A549 (cell line): ENCODE measurements at regions not wholly inside any gene's neighbourhood (a gene's known extent, or its start where the extent isn't known, plus 50 kb on each side); places are given as distances from the start of the nearest gene placed in this dataset.
A peak's percentile ranks its signal among the peaks of the same experiment; 100 is the strongest.

Experiments used
- ATAC-seq, 2 experiments: fragments of 200-7000 bp in 1 of 2; fragments of >200 bp in 1 of 2; cut with Nextera tagmentation in 1 of 2; cut with Tn5 transposase in 1 of 2; 3 replicates each; pipeline versions ENCODE4 v1.8.0 to v1.9.1; 2018 to 2020; ENCODE audit warnings: mild to moderate bottlenecking in 1 of 2, moderate library complexity in 1 of 2
- CTCF ChIA-PET: fragments of 300-600 bp; sonication (Branson Sonifier 250); formaldehyde crosslinking; extraction: SDS; loops from one replicate; lab custom pipeline; 2021; ENCODE audit warnings: antibody characterized with exemption, inconsistent platforms; lab: Yijun Ruan, JAX
- POLR2A ChIA-PET: fragments of 350-600 bp; formaldehyde crosslinking; extraction: SDS; loops from one replicate; lab custom pipeline; 2021; ENCODE audit warnings: antibody characterized with exemption, inconsistent platforms; lab: Yijun Ruan, JAX
- DNase-seq, 2 experiments: peaks; one replicate each; pipeline versions ENCODE4 v3.0.0 to v3.0.0-alpha.2; 2011 to 2016; ENCODE audit warnings: low read depth in 1 of 2, low spot score in 1 of 2
- FAIRE-seq: peaks from 2 replicates; lab custom pipeline; 2011; peaks lifted over from hg19 to GRCh38; lab: Jason Lieb, UNC
- H3K27ac ChIP-seq, 2 experiments: fragments of >200 bp; sonication (Bioruptor Twin); formaldehyde crosslinking; 3 replicates each; pipeline ENCODE4 v1.5.1; 2016 to 2017
- H3K4me1 ChIP-seq: fragments of >200 bp; sonication (Bioruptor Twin); formaldehyde crosslinking; 3 replicates; pipeline ENCODE4 v1.6.1; 2016
- H3K4me2 ChIP-seq: fragments of >200 bp; sonication (Bioruptor Twin); formaldehyde crosslinking; 3 replicates; pipeline ENCODE4 v1.6.1; 2016
- H3K4me3 ChIP-seq: fragments of >200 bp; sonication (Bioruptor Twin); formaldehyde crosslinking; 3 replicates; pipeline ENCODE4 v1.5.1; 2016
- H3K9me3 ChIP-seq: fragments of >200 bp; sonication (Bioruptor Twin); formaldehyde crosslinking; 3 replicates; pipeline ENCODE4 v1.6.1; 2016
- ATOH8 ChIP-seq: fragments of 250-450 bp; sonication (Bioruptor Pico); IDR thresholded peaks from 2 replicates; pipeline ENCODE4 v1.5.0; 2020; ENCODE audit warnings: low read depth, mild to moderate bottlenecking, moderate library complexity
- BCL3 ChIP-seq: fragments of >200 bp; sonication (Bioruptor Twin); formaldehyde crosslinking; IDR thresholded peaks from 3 replicates; pipeline ENCODE4 v1.6.1; 2016
- BHLHE40 ChIP-seq: IDR thresholded peaks from 2 replicates; pipeline ENCODE4 v1.6.1; 2012; ENCODE audit warnings: low read depth, low read length, inconsistent platforms
- CBX8 ChIP-seq: fragments of 200-600 bp; sonication (generic); IDR thresholded peaks from 2 replicates; pipeline ENCODE4 v1.6.1; 2016
- CEBPB ChIP-seq, 2 experiments: fragments of >200 bp in 1 of 2; sonication (Bioruptor Twin) in 1 of 2; formaldehyde crosslinking in 1 of 2; IDR thresholded peaks; 2 replicates each; pipeline ENCODE4 v1.6.1; 2012 to 2016
- CHD2 ChIP-seq: fragments of 150-350 bp; IDR thresholded peaks from 2 replicates; pipeline ENCODE4 v1.6.1; 2014; ENCODE audit warnings: low read length; ENCODE audit not compliant: partially characterized antibody
- CHD4 ChIP-seq: fragments of 200-600 bp; sonication (generic); IDR thresholded peaks from 2 replicates; pipeline ENCODE4 v1.6.1; 2016; ENCODE audit warnings: antibody characterized with exemption, mild to moderate bottlenecking, borderline replicate concordance
- EHMT2 ChIP-seq: fragments of 200-600 bp; sonication (generic); IDR thresholded peaks from 2 replicates; pipeline ENCODE4 v1.6.1; 2016; ENCODE audit warnings: antibody characterized with exemption, low read depth, mild to moderate bottlenecking, moderate library complexity
- ESRRA ChIP-seq: fragments of 150-350 bp; IDR thresholded peaks from 2 replicates; pipeline ENCODE4 v1.6.1; 2014; ENCODE audit warnings: mild to moderate bottlenecking, low read length, borderline replicate concordance
- FOSB ChIP-seq: fragments of 250-450 bp; sonication (Bioruptor Pico); IDR thresholded peaks from 2 replicates; pipeline ENCODE4 v1.5.0; 2020; ENCODE audit warnings: mild to moderate bottlenecking, moderate library complexity
- FOSL2 ChIP-seq, 2 experiments: fragments of 450-650 bp in 1 of 2; fragments of >200 bp in 1 of 2; sonication (Bioruptor Twin) in 1 of 2; formaldehyde crosslinking; IDR thresholded peaks; 2 replicates each; pipeline versions ENCODE4 v1.5.0 to v1.6.1; 2016 to 2020; ENCODE audit warnings: mild to moderate bottlenecking in 1 of 2, moderate library complexity in 1 of 2
- HES2 ChIP-seq: fragments of >200 bp; sonication (Bioruptor Twin); formaldehyde crosslinking; IDR thresholded peaks from 2 replicates; pipeline ENCODE4 v1.6.1; 2016
- HMGXB4 ChIP-seq: fragments of 250-450 bp; sonication (Bioruptor Pico); IDR thresholded peaks from 2 replicates; pipeline ENCODE4 v1.5.0; 2021; ENCODE audit warnings: mild to moderate bottlenecking, moderate library complexity, borderline replicate concordance
- HOXA7 ChIP-seq: fragments of 250-450 bp; sonication (Bioruptor Pico); IDR thresholded peaks from 2 replicates; pipeline ENCODE4 v1.5.0; 2020; ENCODE audit warnings: mild to moderate bottlenecking, moderate library complexity
- HOXB13 ChIP-seq: fragments of 250-450 bp; sonication (Bioruptor Pico); IDR thresholded peaks from 2 replicates; pipeline ENCODE4 v1.5.0; 2020; ENCODE audit warnings: low read depth, mild to moderate bottlenecking, moderate library complexity
- JUN ChIP-seq, 2 experiments: fragments of >200 bp; sonication (Bioruptor Twin); formaldehyde crosslinking; IDR thresholded peaks; 2 replicates in 1 of 2; 3 replicates in 1 of 2; pipeline ENCODE4 v1.6.1; 2016 to 2017
- JUNB ChIP-seq: fragments of >200 bp; sonication (Bioruptor Twin); formaldehyde crosslinking; IDR thresholded peaks from 2 replicates; pipeline ENCODE4 v1.6.1; 2016
- KDM5A ChIP-seq: fragments of 200-600 bp; sonication (generic); IDR thresholded peaks from 2 replicates; pipeline ENCODE4 v1.6.1; 2016; ENCODE audit warnings: antibody characterized with exemption, mild to moderate bottlenecking
- MAFK ChIP-seq: fragments of 450-650 bp; IDR thresholded peaks from 2 replicates; pipeline ENCODE4 v1.6.1; 2014; ENCODE audit not compliant: partially characterized antibody
- MYC ChIP-seq: IDR thresholded peaks from 2 replicates; pipeline ENCODE4 v1.6.1; 2012; ENCODE audit warnings: mild to moderate bottlenecking, inconsistent platforms, low read length, improper control_type of control experiment, borderline replicate concordance
- NR3C1 ChIP-seq: fragments of >200 bp; sonication (Bioruptor Twin); formaldehyde crosslinking; IDR thresholded peaks from 3 replicates; pipeline ENCODE4 v1.6.1; 2017
- PBX3 ChIP-seq: IDR thresholded peaks from 2 replicates; pipeline ENCODE4 v1.6.1; 2012
- RARB ChIP-seq: fragments of 250-450 bp; sonication (Bioruptor Pico); IDR thresholded peaks from 2 replicates; pipeline ENCODE4 v1.8.0; 2021; ENCODE audit warnings: mild to moderate bottlenecking, moderate library complexity
- SMC3 ChIP-seq: fragments of >200 bp; sonication (Bioruptor Twin); formaldehyde crosslinking; IDR thresholded peaks from 3 replicates; pipeline ENCODE4 v1.6.1; 2018; ENCODE audit warnings: inconsistent platforms
- USF2 ChIP-seq: fragments of 450-650 bp; IDR thresholded peaks from 2 replicates; pipeline ENCODE4 v1.6.1; 2014; ENCODE audit warnings: antibody characterized with exemption
- ZFP36 ChIP-seq: fragments of 450-650 bp; IDR thresholded peaks from 2 replicates; pipeline ENCODE4 v1.6.1; 2014; ENCODE audit warnings: borderline replicate concordance; ENCODE audit not compliant: partially characterized antibody
- ZSCAN20 ChIP-seq: fragments of 250-450 bp; sonication (Bioruptor Pico); IDR thresholded peaks from 2 replicates; pipeline ENCODE4 v1.8.0; 2022; ENCODE audit warnings: mild to moderate bottlenecking, moderate library complexity
- WGBS: methylation state at CpG from one replicate; pipeline ENCODE4 v1.1.6; 2017; ENCODE audit errors: missing lambda C conversion rate; 5-methylcytosine and 5-hydroxymethylcytosine counted together
- TF ChIP-seq, protein P1 (sequence below): IDR thresholded peaks from 2 replicates; pipeline ENCODE4 v1.6.1; 2012

DNA sequence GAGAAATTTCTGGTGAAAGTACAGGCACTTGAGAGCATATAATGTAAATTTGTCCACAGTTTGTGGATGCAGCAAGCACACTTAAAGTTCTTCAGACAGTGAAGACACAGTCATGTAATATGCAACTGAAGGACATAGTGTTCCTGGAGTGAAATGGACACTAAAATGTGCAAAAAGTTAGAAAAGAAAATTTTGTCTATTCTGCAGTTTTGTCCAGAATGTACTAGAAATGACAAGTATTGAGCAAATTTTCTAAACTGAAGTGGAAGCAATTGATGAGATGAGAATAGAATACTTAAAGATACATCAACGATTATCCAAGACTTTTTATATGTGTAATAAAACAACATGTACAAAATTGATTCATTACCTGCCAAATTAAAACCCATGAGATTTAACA is 647.0 kb upstream of the IMPG1 start:
- no peaks in the 10 kb centered on the region for H3K9me3 ChIP-seq
- DNase-seq (no peak), ATAC-seq (no peak), FAIRE-seq (no peak)
- no peaks in the 10 kb centered on the region for H3K4me1 ChIP-seq
- 12% methylated on average over 1 of the region's 1 CpG for WGBS
- ChIA-PET CTCF (no interaction called here), POLR2A (no interaction called here)
- no peak overlapping the region for H3K4me3 ChIP-seq
- H3K27ac ChIP-seq = no peak overlapping the region
- no peak overlapping the region for H3K4me2 ChIP-seq
- TF ChIP-seq SMC3 (no peak), ESRRA (no peak), HOXA7 (CRISPR knock-in tag) (no peak), MAFK (peak; percentile 63), BCL3 (no peak), JUN (IDR thresholded peaks at IDR 0.05) (no peak), CBX8 (no peak)

- Histone ChIP-seq H3K27ac (no peak overlapping the region), H3K4me2 (no peak overlapping the region), H3K9me3 (no peaks in the 10 kb centered on the region), H3K4me3 (no peak overlapping the region), H3K4me1 (no peaks in the 10 kb centered on the region)
- 52% methylated on average over 5 of the region's 5 CpGs for WGBS
- DNase-seq = no peak
- POLR2A ChIA-PET = no interaction called here
- CTCF ChIA-PET = no interaction called here
- no peak for FAIRE-seq
- ATAC-seq = no peak
- TF ChIP-seq FOSL2 (IDR thresholded peaks at IDR 0.05) (no peak), FOSL2 (CRISPR knock-in tag; IDR thresholded peaks at IDR 0.05) (no peak), KDM5A (no peak), CEBPB (IDR thresholded peaks at IDR 0.05) (no peak), BHLHE40 (no peak), ZFP36 (no peak), JUNB (no peak), ATOH8 (CRISPR knock-in tag) (no peak), MYC (no peak), RARB (CRISPR knock-in tag) (no peak)
These were observed 636.3 kb upstream of the IMPG1 start for GRCh38 chr6:76708641-76709331.

DNA sequence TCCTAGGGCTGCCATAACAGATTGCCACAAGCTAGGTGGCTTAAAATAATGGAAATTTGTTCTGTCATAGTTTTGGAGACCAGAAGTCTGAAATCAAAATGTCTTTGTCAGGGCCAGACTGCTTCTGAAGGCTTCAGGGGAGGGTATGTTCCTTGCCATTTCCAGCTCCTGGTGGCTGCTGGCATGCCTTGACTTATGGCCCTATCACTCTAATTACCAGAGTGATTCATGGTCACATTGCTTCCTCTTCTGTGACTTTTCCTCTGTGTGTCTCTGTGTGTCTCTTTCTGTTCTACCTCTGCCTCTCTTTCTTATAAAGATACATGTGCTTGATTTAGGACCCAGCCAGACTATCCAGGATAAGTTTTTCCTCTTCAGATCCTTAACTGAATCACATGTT is 635.2 kb upstream of the IMPG1 start:
- FAIRE-seq (no peak), DNase-seq (no peak), ATAC-seq (no peak)
- H3K4me2 ChIP-seq = no peak overlapping the region
- POLR2A ChIA-PET = no interaction called here
- TF ChIP-seq EHMT2 = no peak
- no peak for TF ChIP-seq FOSB (CRISPR knock-in tag)
- no peak for TF ChIP-seq ATOH8 (CRISPR knock-in tag)
- TF ChIP-seq JUNB = no peak
- no peak for TF ChIP-seq NR3C1
- TF ChIP-seq HES2 = no peak
- no peak for TF ChIP-seq CHD4
- no peak for TF ChIP-seq HMGXB4 (CRISPR knock-in tag)
- TF ChIP-seq USF2 = no peak
- TF ChIP-seq, protein P1, sequence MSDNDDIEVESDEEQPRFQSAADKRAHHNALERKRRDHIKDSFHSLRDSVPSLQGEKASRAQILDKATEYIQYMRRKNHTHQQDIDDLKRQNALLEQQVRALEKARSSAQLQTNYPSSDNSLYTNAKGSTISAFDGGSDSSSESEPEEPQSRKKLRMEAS = no peak
- TF ChIP-seq CHD2 = no peak
- TF ChIP-seq HOXA7 (CRISPR knock-in tag) = no peak
- TF ChIP-seq ZSCAN20 (CRISPR knock-in tag) = no peak
- TF ChIP-seq JUN (IDR thresholded peaks at IDR 0.05) = no peak
- no peak for TF ChIP-seq PBX3
- TF ChIP-seq ZFP36 = no peak
- no peak for TF ChIP-seq HOXB13 (CRISPR knock-in tag)
- no peaks in the 10 kb centered on the region for H3K4me1 ChIP-seq
- H3K27ac ChIP-seq = no peak overlapping the region
- CTCF ChIA-PET = no interaction called here
- no peak overlapping the region for H3K4me3 ChIP-seq
- no peaks in the 10 kb centered on the region for H3K9me3 ChIP-seq
